ENCODE measurements at regions not wholly inside any gene's neighbourhood (a gene's known extent, or its start where the extent isn't known, plus 50 kb on each side); places are given as distances from the start of the nearest gene placed in this dataset.

DNA sequence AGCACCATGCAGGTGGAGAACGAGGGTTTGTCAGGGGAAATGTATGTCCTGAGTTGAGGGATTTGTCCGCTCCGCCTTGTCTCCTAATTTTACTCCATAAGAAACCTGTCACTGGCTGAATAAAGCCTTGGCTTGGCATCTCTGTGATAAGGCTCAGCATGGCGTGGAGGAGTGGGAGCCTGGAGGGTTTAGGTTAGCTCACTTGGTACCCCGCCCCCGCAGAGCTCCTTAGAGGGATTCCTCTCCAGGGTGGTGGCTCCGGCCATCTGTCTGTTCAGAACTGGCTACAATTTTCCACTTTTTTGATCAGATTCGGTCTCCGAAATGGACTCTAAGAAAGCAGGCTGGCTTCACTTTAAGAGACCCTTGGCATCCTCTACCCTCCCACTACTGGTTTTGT lies 192.2 kb upstream of the SYNDIG1 start:
- H3K4me3 Mint-ChIP-seq, result no peak overlapping the region
- intact Hi-C loops (cut with micrococcal nuclease), result no loop called here

DNA sequence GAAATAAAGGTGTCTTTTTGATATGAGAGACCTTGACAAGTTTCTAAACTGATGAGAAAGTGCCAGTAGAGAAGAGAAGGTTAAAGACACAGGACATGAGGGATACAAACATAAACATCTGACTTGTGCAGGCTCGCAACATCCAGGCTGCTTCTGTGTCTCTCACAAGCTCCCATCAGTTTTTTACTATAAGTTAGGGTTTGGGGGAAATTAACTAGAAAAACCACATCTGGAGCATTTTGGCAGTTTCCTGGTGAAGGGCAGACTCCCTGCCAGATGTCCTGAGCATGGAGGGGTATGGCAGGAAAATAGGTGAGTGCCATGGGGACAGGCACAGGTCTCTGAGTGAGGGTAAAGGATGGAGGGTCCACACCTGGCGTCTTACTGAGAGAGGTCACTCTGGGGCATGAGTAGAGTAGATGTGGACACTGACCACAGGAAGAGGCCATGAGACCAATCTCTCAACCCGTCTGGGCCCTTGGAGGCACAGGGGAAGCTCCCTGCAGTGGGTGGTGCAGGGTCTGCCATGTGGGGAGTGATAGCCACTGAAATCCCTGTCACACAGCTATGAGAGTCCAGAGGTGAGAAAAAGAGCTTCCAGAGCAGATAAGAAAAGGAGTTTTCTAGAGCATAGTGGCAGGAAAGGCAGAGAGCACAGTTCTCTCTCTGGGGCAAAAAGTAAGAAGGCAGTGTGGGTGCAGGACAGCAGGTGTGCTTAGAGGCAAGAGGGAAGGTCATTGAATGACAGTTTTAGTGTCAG lies 193.3 kb upstream of the SYNDIG1 start:
- ChIA-PET POLR2A (no interaction called here), CTCF (no interaction called here)
- no peaks in the 10 kb centered on the region for H3K36me3 Mint-ChIP-seq
- DNase-seq, result no peak
- no peak overlapping the region for H3K4me3 Mint-ChIP-seq
- peaks cover 8% of the 10 kb centered on the region for H3K9me3 Mint-ChIP-seq
- no peak overlapping the region for H3K27ac Mint-ChIP-seq
- no peaks in the 10 kb centered on the region for H3K4me1 Mint-ChIP-seq (ENCODE audit: low read depth)
- intact Hi-C loops (cut with micrococcal nuclease), result no loop called here
- peaks cover 5% of the 10 kb centered on the region for H3K27me3 Mint-ChIP-seq

More for the DNA sequence above, 192.2 kb upstream of the SYNDIG1 start:
- Mint-ChIP-seq H3K36me3 (no peaks in the 10 kb centered on the region), H3K27me3 (peaks cover 5% of the 10 kb centered on the region), H3K9me3 (peaks cover 8% of the 10 kb centered on the region), H3K27ac (no peak overlapping the region), H3K4me1 (ENCODE audit: low read depth) (no peaks in the 10 kb centered on the region)
- ChIA-PET CTCF (no interaction called here), POLR2A (no interaction called here)
- no peak for DNase-seq

DNA sequence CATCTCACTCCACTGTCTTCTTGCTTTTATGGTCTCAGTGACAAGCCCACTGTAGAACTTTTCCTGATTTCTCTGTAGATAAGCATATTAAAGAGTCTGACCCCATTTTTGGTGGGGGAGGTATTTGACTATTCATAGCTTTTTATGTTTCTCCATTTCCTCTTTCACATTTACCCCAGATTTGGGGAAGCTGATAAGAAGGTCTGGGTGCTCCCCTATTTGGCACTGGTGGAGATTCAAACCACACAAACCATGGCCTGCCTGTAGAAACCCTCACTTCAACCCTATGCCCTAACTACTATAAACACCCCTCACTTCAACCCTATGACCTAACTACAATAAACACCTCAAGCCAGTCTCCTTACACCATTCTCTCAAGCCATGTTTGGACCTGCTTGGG lies 196.2 kb upstream of the SYNDIG1 start:
- ChIA-PET CTCF (no interaction called here), POLR2A (no interaction called here)
- intact Hi-C loops (cut with micrococcal nuclease), result no loop called here
- H3K27ac Mint-ChIP-seq, result no peak overlapping the region
- no peaks in the 10 kb centered on the region for H3K36me3 Mint-ChIP-seq
- peaks cover 8% of the 10 kb centered on the region for H3K9me3 Mint-ChIP-seq
- H3K4me1 Mint-ChIP-seq (ENCODE audit: low read depth), result no peaks in the 10 kb centered on the region
- no peak overlapping the region for H3K4me3 Mint-ChIP-seq
- peaks cover 5% of the 10 kb centered on the region for H3K27me3 Mint-ChIP-seq
- DNase-seq, result no peak

DNA sequence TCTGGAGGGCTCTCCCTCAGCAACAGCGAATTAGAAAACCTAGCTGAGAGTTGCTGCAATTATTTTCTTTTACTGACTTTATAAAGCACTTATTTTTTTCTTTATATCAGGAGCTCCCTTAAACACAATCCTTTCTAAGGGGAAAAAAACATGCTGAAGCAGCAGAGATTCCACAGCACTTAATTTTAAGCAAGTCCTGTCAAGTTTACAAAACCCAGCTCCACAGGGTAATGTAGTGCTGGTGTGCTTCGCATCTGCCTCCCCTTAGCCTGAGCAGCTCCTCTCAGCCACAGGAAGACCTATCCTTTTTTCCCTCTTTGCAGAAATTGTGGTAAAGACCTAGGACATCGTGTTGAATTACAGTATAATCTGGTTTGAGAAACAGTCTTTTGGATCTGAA lies 208.1 kb upstream of the SYNDIG1 start:
- POLR2A ChIA-PET, result no interaction called here
- Mint-ChIP-seq H3K36me3 (no peaks in the 10 kb centered on the region), H3K9me3 (no peaks in the 10 kb centered on the region), H3K27ac (no peak overlapping the region), H3K4me1 (ENCODE audit: low read depth) (no peaks in the 10 kb centered on the region), H3K27me3 (peaks cover 10% of the 10 kb centered on the region), H3K4me3 (no peak overlapping the region)
- DNase-seq, result no peak
- CTCF ChIA-PET, result no interaction called here
- intact Hi-C loops (cut with micrococcal nuclease), result no loop called here

DNA sequence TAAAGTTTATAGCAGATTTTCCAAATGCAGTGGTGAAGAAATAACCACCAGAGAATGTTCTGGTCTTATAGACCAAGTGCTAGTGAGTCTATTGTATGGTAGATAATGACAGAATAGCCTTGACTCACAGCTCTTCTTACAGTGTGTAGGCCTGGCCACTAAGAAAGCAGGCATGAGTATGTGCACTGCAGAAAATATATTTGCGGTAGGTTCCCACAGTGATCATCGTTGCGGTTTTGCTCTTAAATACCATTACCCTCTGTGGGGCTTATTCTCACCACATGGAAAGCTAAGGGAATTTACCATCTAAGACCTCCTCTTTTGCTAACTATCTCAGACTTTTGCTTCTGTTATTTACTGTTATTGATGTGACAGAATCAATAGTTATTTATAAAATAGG lies 212.3 kb upstream of the SYNDIG1 start:
- ChIA-PET POLR2A (no interaction called here), CTCF (interaction anchor here (0.6 kb wide), 1 partner anchor 48 kb away, joined by 4 read pairs; no protein-coding TSS in a partner anchor)
- no peaks in the 10 kb centered on the region for H3K36me3 Mint-ChIP-seq
- no peaks in the 10 kb centered on the region for H3K4me1 Mint-ChIP-seq (ENCODE audit: low read depth)
- H3K27me3 Mint-ChIP-seq, result peaks cover under 1% of the 10 kb centered on the region
- no peak overlapping the region for H3K27ac Mint-ChIP-seq
- DNase-seq, result no peak
- intact Hi-C loops (cut with micrococcal nuclease), result no loop called here
- H3K9me3 Mint-ChIP-seq, result no peaks in the 10 kb centered on the region
- H3K4me3 Mint-ChIP-seq, result no peak overlapping the region

DNA sequence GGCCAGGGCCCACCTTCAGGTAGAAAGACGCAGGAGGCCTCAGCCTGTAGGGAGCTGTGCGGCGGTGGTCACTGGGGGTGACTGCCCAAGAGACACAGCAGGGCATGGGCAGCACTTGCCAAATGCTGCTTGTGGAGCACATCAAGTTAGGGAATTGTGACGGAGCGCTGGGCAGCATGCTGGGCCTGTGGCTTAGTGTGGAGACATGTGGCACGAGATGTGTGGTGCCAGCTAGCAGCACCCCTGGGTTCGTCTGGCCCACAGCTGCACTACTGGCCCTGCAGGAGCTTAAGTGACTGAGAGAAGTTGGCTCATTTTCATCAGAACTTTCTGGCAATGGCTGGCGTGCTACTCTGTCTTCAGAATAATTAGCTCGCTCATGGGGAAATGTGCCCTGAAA lies 213.1 kb upstream of the SYNDIG1 start:
- DNase-seq, result no peak
- H3K4me3 Mint-ChIP-seq, result no peak overlapping the region
- H3K27ac Mint-ChIP-seq, result no peak overlapping the region
- no peaks in the 10 kb centered on the region for H3K27me3 Mint-ChIP-seq
- intact Hi-C loops (cut with micrococcal nuclease), result no loop called here
- no peaks in the 10 kb centered on the region for H3K36me3 Mint-ChIP-seq
- ChIA-PET CTCF (no interaction called here), POLR2A (no interaction called here)
- H3K4me1 Mint-ChIP-seq (ENCODE audit: low read depth), result no peaks in the 10 kb centered on the region
- no peaks in the 10 kb centered on the region for H3K9me3 Mint-ChIP-seq

DNA sequence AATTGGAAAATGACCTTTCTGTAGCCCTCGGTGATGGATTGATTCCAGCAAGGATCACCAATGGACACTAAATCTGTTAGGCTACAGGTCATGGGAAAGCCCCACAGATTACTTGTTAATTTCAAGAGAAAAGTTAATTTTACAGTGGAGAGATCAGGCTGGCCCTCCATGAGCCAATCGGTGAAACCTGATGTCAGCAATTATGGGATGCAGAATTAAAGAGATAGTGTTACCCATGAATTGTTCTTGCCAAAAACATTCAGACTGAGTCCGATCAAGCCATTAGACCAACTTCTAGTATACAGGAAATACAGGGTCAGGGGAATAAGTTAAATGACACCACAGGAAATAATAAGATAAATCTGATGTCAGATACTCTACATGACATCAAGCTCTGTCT lies 214.9 kb upstream of the SYNDIG1 start:
- no peak for DNase-seq
- Mint-ChIP-seq H3K27me3 (peaks cover 2% of the 10 kb centered on the region), H3K4me1 (ENCODE audit: low read depth) (no peaks in the 10 kb centered on the region), H3K4me3 (no peak overlapping the region), H3K36me3 (no peaks in the 10 kb centered on the region), H3K9me3 (no peaks in the 10 kb centered on the region), H3K27ac (no peak overlapping the region)
- CTCF ChIA-PET, result no interaction called here
- intact Hi-C loops (cut with micrococcal nuclease), result no loop called here
- POLR2A ChIA-PET, result no interaction called here

DNA sequence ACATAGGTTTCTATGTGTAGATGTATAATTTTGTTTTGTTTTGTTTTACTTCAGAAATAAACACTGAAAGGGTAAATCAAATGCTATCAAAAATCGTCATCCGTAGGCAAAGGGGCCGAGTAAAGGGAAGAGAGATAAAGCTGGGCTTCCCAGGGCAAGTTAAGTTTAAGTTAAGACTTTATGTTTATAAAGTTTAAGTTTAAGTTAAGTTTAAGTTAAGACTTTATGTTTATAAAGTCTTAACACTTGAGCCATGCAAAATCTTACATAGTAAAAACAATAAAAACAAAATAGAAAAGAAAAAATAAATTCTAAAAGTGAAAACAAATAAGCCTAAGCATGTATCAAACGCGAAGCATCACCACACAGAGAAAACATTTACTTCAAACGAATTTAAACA lies 216.1 kb upstream of the SYNDIG1 start:
- POLR2A ChIA-PET, result no interaction called here
- no peaks in the 10 kb centered on the region for H3K36me3 Mint-ChIP-seq
- H3K9me3 Mint-ChIP-seq, result no peaks in the 10 kb centered on the region
- H3K4me1 Mint-ChIP-seq (ENCODE audit: low read depth), result no peaks in the 10 kb centered on the region
- no peak overlapping the region for H3K4me3 Mint-ChIP-seq
- intact Hi-C loops (cut with micrococcal nuclease), result no loop called here
- CTCF ChIA-PET, result no interaction called here
- H3K27me3 Mint-ChIP-seq, result peaks cover 6% of the 10 kb centered on the region
- DNase-seq, result no peak
- no peak overlapping the region for H3K27ac Mint-ChIP-seq

DNA sequence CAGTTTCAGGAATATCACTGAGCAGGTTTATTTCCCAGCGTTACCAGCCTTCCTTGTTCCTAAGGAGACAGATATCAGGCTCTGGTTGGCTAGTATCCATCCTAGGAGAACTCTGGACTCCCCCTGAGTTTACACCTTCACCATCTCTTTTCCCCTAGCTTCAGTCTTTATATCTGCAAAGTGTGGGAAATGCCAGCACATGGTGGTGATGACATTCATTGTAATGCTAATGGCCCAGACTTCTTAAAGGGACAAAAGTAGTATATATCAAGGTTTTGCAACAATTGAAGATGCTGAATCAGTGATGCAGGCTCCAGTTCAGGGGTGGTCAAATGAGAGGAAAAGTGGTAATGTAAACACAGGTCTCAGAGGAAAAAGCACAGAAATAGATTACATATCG lies 224.3 kb upstream of the SYNDIG1 start:
- no peak overlapping the region for H3K27ac Mint-ChIP-seq
- ChIA-PET CTCF (no interaction called here), POLR2A (no interaction called here)
- no peaks in the 10 kb centered on the region for H3K36me3 Mint-ChIP-seq
- intact Hi-C loops (cut with micrococcal nuclease), result no loop called here
- no peak for DNase-seq
- peaks cover 23% of the 10 kb centered on the region for H3K27me3 Mint-ChIP-seq
- no peak overlapping the region for H3K4me3 Mint-ChIP-seq
- peaks cover 4% of the 10 kb centered on the region for H3K9me3 Mint-ChIP-seq
- no peaks in the 10 kb centered on the region for H3K4me1 Mint-ChIP-seq (ENCODE audit: low read depth)

DNA sequence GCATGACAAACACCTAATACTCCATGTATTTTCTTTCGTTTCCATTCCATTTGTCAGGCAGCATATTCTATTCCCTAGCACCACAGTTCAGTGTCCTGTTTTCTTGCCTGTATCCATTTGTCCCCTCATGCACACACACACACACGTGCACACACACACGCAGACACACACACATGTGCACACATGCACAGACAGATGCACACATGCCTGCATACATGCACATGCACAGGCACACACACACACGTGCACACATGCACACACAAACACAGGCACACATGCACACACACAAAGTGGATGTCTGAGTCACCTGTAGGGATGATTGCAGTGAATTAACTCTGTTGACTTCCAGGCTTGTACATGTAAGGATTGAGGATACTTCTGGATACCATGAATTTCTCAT lies 226.7 kb upstream of the SYNDIG1 start:
- peaks cover 3% of the 10 kb centered on the region for H3K9me3 Mint-ChIP-seq
- H3K27me3 Mint-ChIP-seq, result peaks cover 19% of the 10 kb centered on the region
- no peak overlapping the region for H3K4me3 Mint-ChIP-seq
- no peak overlapping the region for H3K27ac Mint-ChIP-seq
- no peaks in the 10 kb centered on the region for H3K4me1 Mint-ChIP-seq (ENCODE audit: low read depth)
- intact Hi-C loops (cut with micrococcal nuclease), result no loop called here
- ChIA-PET CTCF (no interaction called here), POLR2A (no interaction called here)
- no peaks in the 10 kb centered on the region for H3K36me3 Mint-ChIP-seq
- DNase-seq, result no peak

DNA sequence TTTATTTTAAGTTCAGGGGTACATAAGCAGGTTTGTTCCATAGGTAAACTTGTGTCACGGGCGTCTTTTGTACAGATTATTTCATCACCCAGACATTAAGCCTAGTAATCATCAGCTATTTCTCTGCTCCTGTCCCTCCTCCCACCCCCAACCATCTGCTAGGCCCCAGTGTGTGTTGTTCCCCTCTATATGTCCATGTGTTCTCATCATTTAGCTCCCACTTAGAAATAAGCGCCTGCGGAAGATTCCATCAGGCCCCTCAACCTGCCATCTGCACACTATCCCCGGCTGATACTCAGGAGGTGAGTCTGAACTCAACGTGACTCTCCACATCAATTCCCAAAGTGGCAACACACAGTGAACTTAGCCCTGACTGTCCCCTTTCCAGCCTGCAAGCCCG lies 228.0 kb upstream of the SYNDIG1 start:
- Mint-ChIP-seq H3K36me3 (no peaks in the 10 kb centered on the region), H3K27me3 (peaks cover 14% of the 10 kb centered on the region), H3K9me3 (no peaks in the 10 kb centered on the region), H3K4me1 (ENCODE audit: low read depth) (no peaks in the 10 kb centered on the region), H3K27ac (no peak overlapping the region), H3K4me3 (no peak overlapping the region)
- ChIA-PET CTCF (no interaction called here), POLR2A (no interaction called here)
- DNase-seq, result no peak
- intact Hi-C loops (cut with micrococcal nuclease), result no loop called here

DNA sequence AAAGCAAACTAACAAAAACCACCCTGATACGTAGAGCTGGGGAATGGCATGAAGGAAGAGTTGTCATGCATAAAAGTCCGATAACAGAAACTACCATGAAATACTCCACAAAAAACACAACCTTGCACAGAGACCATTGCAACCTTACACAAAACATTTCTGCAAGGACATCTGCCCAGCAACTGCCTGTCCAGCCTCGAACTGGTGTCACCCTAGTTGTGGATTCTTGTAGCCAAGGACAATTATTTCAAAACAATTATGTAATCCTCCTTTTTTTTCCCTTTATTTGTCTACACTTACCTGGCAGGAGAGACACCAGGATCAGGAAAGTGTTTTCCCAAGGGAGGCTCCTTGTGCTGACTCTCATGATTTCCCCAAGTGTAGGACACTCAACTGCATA lies 232.5 kb upstream of the SYNDIG1 start:
- ChIA-PET POLR2A (no interaction called here), CTCF (no interaction called here)
- Mint-ChIP-seq H3K9me3 (no peaks in the 10 kb centered on the region), H3K27me3 (peaks cover 7% of the 10 kb centered on the region), H3K36me3 (no peaks in the 10 kb centered on the region), H3K27ac (no peak overlapping the region), H3K4me1 (ENCODE audit: low read depth) (no peaks in the 10 kb centered on the region), H3K4me3 (no peak overlapping the region)
- intact Hi-C loops (cut with micrococcal nuclease), result no loop called here
- no peak for DNase-seq

DNA sequence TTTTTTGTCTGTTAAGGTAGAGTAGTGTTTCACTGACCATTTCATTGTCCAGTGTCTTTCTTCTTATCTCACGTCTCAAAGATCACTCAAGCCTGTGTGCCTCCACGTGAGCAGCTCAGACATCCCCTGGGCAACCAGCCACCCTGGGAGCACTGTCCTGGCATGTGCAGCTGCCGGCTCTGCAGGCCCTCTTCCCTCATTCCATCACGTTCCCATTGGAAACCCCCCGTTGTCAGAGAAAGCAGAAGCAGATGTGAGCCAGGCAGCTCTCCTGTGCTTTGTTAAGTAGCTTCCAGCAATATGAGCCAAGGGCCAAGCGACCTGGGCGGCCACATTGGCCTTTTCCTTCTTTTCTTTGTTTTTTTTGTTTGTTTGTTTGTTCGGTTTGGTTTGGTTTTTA lies 233.2 kb upstream of the SYNDIG1 start:
- no peaks in the 10 kb centered on the region for H3K9me3 Mint-ChIP-seq
- peaks cover 4% of the 10 kb centered on the region for H3K27me3 Mint-ChIP-seq
- intact Hi-C loops (cut with micrococcal nuclease), result no loop called here
- CTCF ChIA-PET, result no interaction called here
- no peak overlapping the region for H3K27ac Mint-ChIP-seq
- H3K4me1 Mint-ChIP-seq (ENCODE audit: low read depth), result no peaks in the 10 kb centered on the region
- no peak for DNase-seq
- POLR2A ChIA-PET, result no interaction called here
- H3K36me3 Mint-ChIP-seq, result no peaks in the 10 kb centered on the region
- H3K4me3 Mint-ChIP-seq, result no peak overlapping the region

All from activated CD4-positive, alpha-beta memory T cell treated with anti-CD3 and anti-CD28 coated beads for 36 hours (primary cell).